Fibroblast of skin of back (primary cell): ENCODE measurements at regions not wholly inside any gene's neighbourhood (a gene's known extent, or its start where the extent isn't known, plus 50 kb on each side); places are given as distances from the start of the nearest gene placed in this dataset.
A peak's percentile ranks its signal among the peaks of the same experiment; 100 is the strongest.
"Not testable (repeated sequence)": the region's sequence is repeated elsewhere in the genome, so short reads cannot be mapped to it uniquely, and the experiment has no call there.

Experiments
- DNase-seq: peaks from one replicate; pipeline ENCODE4 v3.0.0-alpha.2; 2013

DNA sequence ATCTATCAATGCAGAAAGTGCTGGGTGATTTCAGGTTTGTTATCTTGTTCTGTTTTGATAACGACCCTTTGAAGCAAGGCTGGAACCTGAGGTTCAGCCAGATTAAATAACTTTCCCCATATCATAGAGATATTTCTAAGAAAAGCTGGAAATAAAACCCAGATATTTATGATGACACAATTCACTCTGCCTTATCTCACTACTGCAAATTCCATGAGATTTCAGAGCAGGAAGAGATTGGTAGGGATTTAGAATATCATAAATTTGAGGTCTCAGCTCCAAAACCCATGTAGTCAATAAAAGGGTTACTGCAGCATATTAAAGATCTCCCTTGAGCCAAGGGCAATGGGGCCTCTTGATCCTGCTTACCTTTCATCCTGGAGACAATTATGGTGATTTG is 692.5 kb upstream of the IGFBP3 start:
- no peak for DNase-seq

GRCh38 chr7:46613116-46613515 is 692.0 kb upstream of the IGFBP3 start:
- no peak for DNase-seq

GRCh38 chr7:46611508-46611907 is 690.4 kb upstream of the IGFBP3 start:
- no peak for DNase-seq

- no peak for DNase-seq
Observed at GRCh38 chr7:46610746-46611145, 689.7 kb upstream of the IGFBP3 start.

GRCh38 chr7:46607176-46607575 is 686.1 kb upstream of the IGFBP3 start:
- no peak for DNase-seq

DNA sequence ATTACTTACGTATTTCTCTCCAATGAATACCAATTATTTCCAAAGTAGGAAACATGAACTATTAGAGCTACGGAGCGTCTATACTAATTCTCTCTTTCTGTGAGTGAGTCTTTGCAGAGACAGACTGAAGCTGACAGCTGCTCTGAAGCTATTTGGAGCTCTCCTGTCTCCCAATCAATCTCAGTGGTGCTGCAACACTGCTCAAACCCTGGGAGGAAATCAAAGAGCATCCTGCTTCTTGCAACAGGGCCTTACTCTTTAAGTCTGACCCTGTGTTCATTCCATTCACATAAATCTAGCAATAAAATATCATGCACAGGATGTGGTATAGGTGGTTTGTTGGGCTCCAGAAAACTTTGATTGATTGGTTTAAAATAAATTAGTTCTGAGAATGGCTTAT is 685.7 kb upstream of the IGFBP3 start:
- DNase-seq: no peak

GRCh38 chr7:46604241-46604661 is 683.2 kb upstream of the IGFBP3 start:
- DNase-seq: no peak

- peak; percentile 84 for DNase-seq
Observed at GRCh38 chr7:46603780-46604179, 682.7 kb upstream of the IGFBP3 start.

GRCh38 chr7:46603296-46603752 is 682.3 kb upstream of the IGFBP3 start:
- DNase-seq: no peak

DNA sequence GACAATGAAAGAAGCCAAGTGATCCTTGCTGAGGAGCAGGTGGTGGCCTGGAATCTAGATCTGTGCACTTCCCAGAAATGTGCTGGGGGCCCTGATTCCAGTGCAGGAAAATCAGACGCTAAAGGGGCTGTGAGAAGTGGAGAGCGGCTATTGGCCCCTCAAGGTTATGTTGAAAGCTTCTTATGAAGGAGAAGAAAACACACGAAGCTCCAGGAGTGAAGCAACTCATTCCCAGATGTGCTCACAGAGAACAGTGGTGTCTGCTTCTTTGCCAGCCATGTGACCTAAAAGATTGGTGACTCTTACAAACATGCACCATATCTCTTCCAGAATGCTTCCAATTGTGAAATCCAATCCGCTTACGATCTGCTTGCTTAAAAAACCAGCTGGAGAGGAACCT is 679.3 kb upstream of the IGFBP3 start:
- DNase-seq: no peak

- not testable (repeated sequence) for DNase-seq
Observed at GRCh38 chr7:46594831-46595230, 673.8 kb upstream of the IGFBP3 start.

- DNase-seq: peak; percentile 26
Observed at GRCh38 chr7:46590918-46591905, 670.1 kb upstream of the IGFBP3 start.

GRCh38 chr7:46589286-46589685 is 668.2 kb upstream of the IGFBP3 start:
- no peak for DNase-seq

GRCh38 chr7:46586406-46586805 is 665.3 kb upstream of the IGFBP3 start:
- no peak for DNase-seq

GRCh38 chr7:46583656-46584055 is 662.6 kb upstream of the IGFBP3 start:
- peak; percentile 59 for DNase-seq

DNA sequence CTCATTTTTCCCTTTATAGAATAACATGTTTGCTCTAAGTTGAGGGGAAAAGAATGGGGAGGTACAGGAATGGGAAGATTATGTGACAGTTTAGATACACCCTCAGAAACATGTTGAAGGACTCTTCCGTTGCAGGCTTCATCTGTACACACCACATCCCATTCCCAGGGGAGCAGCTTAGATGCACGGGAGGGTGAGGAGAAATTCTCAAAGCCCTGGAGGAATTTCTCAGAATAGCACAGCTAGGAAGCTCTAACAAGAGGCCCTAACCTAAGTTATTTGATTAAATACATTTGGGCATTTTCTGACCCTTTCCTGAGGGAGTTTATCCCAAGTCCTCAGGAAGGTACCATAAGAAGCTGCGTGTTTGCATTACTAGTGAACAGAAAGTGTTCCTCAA is 660.2 kb upstream of the IGFBP3 start:
- DNase-seq: peak; percentile 80

DNA sequence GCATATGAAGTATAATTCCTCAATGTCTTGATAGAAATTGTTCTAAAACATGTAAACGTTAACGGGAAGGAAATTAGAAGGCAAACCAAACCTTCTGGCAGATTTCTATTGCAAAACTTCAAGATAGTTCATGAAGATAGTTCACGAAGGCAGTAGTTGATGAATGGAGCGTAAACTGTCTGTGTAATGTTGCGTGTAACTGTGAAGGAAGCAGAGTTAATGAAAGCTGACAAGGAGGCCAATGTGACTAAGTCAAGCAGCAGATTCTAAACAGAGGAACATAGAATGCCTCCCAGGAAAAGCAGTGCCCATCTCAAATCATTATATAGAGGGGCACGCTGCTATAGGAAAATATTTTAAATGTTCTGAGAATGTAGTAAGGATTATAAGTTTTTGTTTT is 659.7 kb upstream of the IGFBP3 start:
- DNase-seq: no peak

- DNase-seq: no peak
Observed at GRCh38 chr7:46577394-46577793, 656.3 kb upstream of the IGFBP3 start.

DNA sequence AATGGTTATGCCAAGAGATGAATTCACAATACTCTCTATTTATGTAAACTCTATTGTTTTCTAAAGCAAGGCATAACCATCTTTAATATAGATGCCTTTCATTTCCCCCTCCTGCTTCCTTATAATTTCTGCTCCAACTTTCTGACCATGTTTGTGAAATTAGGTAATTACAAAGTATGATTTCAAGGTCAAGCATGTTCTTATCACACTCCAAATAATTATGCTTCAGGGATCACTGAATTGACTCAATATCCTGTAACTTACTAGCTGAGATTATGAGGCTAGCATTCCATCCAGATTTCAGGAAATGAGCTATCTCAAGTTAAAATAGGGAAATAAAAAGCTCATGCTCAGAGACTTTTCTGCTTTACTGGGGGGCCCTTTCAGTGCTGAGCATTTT is 655.9 kb upstream of the IGFBP3 start:
- peak; percentile 63 for DNase-seq

DNA sequence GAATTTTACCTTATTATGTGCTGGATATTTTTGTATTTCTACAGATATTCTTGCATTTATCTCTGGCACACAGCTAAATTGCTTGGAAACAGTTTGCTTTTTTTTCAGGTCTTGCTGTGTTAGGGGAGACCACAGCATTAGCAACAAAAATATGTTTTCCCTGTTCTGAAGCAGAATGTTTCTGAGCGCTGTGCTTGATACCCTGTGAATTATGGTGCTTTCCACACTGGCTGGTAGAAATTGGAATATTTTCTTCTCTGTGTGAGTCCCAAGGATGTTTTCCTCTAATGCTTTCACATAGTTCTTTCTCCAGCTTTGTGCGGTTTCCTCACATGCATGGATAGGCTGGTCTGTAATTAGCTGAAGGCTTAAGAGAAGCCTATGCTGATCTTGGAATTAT is 651.6 kb upstream of the IGFBP3 start:
- DNase-seq: no peak

DNA sequence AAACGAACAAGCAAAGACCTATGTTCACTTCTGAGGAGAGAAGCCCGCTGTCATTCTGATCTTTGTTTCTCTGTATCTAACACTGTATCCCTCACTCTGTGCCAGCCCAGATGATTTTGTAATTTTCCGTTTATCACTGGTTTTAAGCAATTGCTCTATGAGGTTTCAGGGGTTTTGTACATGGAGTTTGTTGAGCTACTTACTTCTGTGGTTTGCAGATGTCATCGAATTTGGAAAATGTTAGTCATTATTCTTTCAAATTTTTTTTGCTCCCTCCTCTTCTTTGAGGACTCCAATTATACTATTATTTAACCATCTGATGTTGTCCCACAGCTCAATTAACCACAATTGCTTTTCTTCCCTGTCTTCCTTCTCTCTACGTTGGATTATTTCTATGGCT is 650.9 kb upstream of the IGFBP3 start:
- DNase-seq: no peak

GRCh38 chr7:46569133-46569465 is 648.0 kb upstream of the IGFBP3 start:
- peak; percentile 50 for DNase-seq

DNA sequence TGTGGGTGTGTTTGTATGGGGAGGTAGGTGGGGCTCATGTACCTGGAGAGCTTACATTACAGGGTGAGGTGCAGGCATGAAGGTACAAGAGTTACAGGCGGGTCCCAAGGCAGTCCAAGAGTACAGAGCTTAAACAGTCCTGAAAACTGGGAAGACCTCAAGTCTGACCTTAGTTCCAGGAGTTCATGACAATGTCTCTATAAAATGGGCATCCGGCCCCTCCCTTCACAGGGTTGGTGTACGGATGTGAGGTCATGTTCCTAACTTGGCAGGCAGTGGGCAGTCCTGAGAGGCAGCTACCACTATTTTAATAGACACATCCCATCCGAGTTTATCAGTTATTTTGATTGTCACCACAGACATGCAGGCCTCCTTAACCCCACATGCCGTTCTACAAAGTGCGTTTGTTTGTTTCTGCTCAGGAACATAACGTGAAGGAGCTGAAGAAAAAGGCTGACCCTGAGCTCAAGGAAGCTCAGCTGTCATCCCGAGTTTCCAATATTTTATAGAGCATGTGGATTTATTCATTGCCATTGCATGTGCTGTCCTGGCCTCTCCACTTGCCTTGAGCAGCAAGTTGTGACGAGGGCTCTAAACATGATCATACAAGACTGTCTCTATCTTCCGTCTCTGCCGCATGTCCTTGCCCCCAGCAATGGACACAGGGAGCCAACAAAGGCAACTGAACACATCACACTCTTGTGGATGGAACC is 647.5 kb upstream of the IGFBP3 start:
- DNase-seq: no peak

DNA sequence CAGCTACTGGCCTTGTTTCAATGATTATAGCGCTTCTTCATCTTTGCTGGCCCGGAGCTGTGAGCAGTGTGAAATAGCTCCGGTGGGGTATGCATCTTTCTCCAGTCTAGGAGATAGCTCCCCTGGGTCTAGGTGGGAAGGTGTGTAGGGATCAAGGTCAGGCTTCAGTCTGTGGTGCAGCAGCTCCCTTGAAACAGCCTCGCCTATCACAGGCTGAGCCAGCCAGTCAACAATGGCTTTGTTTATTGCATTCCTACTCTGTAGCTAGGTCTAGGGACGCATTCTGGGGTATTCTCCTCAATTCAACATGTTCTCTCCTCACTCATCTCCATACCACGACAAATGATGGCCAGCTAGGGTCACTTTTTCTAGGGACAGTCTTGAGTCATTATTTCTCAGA is 646.8 kb upstream of the IGFBP3 start:
- DNase-seq: no peak
